ENCODE measurements at regions not wholly inside any gene's neighbourhood (a gene's known extent, or its start where the extent isn't known, plus 50 kb on each side); places are given as distances from the start of the nearest gene placed in this dataset.

DNA sequence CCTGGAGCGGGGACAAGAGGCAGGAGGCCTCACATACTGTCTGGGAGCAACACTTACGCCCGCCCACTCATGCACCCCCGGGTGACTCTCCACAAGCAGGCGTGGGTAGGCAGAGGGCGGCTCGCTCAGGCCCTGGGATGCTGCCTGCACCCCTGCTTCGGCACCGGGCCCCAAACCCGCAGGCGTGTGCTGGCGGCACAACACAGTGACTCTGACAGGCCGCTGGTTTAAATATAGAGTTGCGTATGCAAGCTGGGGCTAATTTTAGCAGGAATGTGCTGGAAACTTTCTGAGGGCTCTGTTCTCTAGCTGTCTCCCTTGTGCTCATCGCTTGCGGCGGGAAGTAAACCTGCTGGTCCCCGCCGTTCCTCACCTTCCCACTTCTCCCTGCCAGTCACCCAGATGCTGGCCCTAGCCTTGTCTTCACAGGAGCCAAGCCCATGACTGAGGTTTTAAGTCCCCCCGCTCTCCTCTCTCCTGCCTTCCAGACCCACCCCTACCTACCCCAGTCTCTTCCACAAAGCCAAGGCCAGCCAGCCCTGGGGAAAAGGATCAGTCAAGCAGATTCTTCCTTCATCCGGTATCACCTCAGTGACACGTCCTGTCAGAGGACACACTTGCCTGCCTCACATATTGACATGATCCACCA lies 94.5 kb upstream of the FOXP4 start:
- DNase-seq, result no peak

DNA sequence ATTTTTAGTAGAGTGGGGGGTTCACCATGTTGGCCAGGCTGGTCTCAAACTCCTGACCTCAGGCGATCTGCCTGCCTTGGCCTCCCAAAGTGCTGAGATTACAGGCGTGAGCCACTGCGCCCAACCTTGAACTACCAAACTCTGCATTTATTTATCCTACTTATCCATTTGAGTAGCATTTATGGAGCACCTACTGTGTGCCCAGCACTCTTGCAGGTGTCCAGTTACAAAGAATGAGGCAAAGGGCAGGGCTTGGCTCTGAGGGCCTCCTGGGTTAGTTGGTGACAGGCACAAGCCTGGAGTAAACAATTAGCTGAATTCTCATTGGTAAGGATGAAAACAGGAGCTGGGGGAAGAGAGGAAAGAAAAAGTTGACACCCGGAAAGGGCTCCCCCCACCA lies 93.4 kb upstream of the FOXP4 start:
- DNase-seq, result no peak

GRCh38 chr6:41453244-41453643 lies 92.9 kb upstream of the FOXP4 start:
- DNase-seq, result no peak

DNA sequence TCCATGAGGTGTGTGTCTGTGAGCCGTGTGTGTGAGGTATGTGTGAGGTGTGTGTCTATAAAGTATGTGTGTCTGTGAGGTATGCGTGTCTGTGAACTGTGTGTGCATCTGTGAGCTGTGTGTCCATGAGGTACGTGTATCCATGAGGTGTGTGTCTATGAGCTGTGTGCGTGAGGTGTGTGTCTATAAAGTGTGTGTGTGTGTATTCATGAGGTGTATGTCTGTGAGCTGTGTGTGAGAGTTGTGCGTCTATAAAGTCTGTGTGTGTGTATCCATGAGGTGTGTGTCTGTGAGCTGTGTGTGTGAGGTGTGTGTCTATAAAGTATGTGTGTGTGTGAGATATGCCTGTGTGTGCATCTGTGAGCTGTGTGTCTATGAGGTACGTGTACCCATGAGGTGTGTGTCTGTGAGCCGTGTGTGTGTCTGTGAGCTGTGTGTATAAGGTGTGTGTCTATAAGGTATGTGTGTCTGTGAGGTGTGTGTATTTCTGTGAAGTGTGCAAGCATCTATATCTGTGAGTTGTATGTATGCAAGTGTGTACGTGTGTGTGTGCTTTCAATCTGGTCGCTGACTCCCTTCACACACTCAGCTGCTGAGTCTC lies 91.9 kb upstream of the FOXP4 start:
- DNase-seq, result no peak

DNA sequence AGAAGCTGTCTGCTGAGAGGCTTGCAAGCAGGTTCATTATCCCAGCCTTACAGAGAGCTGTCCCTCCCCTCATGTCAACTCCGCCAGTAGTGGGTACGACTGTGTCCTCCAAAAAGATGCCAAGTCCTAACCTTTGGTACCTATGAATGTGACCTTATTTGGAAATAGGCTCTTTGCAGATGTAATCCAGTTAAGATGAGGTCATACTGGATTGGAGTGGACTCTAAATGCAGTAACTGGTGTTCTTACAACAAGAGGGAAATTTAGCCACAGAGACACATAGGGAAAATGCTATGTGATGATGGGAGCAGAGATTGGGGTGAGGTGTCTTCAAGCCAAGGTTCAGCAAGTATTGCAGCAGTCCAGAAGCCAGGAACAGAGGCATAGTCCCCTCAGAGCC lies 90.8 kb upstream of the FOXP4 start:
- DNase-seq, result no peak

- no peak for DNase-seq
These were observed 90.4 kb upstream of the FOXP4 start for GRCh38 chr6:41455818-41456217.

GRCh38 chr6:41457303-41457670 lies 88.9 kb upstream of the FOXP4 start:
- DNase-seq, result no peak

DNA sequence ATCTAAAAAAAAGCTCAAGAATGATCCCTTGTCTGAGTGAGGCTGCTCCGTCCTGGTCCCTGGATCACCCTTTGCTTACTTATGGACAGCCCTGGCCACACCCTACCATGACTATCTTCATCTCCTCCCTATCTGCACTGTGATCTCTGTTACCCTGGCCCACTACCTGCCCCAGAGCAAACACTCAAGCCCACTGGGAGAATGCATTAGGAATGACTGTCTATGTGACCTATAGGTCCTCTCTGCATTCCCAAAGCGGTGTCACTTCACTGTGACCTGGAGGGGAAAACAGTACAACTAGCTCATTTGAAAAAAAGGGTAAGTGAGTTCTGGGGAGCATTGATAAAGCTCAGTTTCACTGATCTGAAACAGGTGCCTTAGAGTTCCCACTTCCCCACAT lies 86.4 kb upstream of the FOXP4 start:
- no peak for DNase-seq

DNA sequence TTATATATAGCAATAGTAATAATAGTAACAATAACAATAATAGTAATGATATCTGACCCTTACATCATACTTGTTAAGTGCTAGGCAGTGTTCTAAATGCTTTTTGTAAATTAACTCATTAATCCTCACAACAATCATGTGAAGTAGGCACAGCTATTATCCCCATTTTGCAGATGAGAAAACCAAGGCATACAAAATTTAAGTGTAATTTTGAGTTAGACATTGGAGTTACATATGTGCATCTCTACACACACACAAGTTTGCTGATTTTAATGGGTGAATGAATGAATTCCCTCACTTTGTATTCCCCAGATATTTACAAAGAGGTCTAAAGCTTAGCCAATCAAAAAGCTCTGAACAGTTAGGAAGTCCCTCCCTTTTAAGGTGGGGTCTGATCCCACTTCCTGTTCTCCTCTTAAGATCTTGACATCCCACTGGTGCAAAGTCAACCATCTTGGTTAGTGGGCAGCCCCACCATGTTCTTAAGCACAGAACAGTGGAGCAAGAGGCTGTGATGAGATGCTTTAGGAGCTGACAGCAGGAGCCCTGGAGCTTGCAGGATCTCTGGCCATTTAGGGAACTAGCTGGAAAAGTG lies 85.3 kb upstream of the FOXP4 start:
- DNase-seq, result no peak

DNA sequence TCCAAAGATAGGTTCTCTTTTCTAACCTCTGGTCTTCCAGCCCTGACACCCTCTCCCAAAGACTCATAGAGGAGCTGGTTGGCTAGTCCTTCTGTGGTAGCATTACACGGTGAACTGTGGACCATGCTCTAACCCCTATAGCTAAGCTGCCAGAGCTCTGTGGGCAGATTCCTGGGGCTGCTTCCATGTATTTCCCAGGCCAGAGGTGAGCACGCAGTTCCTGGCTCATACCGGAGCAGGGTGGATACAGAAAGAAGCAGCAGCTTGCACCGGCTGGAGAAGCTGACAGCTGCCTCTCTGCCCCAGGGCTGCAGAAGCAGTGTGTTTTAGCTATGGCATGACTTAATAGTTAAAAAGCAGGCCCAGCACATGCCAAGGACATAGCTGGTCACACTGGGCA lies 84.1 kb upstream of the FOXP4 start:
- DNase-seq, result no peak

DNA sequence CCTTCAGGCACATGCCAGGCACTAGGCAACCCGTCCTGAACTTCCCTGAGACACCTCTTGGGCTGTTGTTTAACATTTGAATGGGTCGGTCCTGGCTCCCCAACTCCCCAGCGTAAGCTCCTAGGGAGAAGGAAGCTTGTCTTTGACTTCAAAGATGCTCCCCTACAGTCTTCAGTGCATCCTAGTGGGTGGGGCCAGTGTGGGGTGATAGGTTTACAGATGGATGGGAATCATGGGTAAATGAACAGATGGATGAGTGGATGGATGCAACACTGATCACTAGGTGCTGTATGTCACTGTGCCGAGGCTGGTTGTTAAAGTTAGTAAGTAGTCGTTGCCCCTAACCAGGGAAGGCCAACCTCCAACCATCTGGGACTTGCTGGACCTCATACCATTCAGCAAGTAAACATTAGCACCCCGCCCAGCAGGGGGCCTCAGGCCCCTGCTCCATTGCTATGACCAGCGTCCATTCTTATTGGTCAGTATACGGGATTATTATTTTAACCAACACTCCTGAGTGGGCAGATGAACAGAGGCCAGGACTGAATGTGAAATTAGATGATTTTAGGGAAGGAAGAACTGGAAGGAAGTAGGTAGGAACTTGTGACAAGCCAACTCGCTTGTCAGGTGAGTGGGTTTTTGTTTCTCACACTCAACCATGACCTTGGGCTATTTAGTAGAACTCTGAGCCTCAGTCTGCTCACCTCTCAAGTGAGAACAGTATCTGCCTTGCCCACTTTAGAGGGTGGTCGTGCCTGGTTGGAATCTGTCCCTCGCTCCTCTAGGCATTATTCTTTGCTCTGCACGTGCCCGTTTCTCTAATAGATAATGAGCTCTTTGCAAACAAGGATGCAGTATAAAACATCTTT lies 82.9 kb upstream of the FOXP4 start:
- DNase-seq, result no peak

DNA sequence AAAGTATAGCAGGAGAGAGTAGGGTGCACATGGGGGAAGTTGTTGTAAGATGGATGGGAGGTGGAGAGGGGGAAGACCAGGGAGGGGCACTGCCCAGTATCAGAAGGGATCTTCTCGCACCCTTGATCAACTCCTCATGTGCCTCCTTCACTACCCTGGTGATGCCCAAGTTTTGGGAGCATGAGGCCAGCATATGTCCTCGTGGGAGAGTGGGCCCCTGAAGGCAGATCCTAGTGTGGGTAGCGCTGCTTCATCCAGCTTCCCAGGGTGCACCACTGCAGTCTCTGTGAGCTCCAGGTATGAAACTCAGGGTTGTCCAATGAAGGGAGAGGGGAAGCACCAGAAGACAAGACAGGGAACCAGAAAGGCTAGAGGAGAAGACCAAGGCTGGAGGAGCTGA lies 82.2 kb upstream of the FOXP4 start:
- no peak for DNase-seq

DNA sequence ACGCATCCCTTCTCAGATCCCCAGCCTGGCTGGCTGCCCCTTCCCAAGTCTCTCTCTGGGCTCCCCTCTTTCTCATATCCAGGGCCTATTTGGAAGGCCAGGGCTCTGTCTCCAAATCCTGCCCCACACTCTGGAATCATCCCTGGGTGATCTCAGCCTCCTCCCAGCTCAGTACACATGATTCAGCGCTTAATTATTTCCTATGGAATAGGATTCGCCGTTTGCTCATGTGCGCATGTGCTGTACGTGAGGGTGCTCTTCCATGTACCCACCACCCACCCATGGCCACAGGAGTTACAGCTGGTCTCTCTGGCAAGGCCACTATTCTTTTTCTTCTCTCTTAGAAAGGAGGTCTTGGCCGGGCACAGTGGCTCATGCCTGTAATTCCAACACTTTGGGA lies 81.7 kb upstream of the FOXP4 start:
- DNase-seq, result no peak

GRCh38 chr6:41466437-41466990 lies 79.7 kb upstream of the FOXP4 start:
- no peak for DNase-seq

DNA sequence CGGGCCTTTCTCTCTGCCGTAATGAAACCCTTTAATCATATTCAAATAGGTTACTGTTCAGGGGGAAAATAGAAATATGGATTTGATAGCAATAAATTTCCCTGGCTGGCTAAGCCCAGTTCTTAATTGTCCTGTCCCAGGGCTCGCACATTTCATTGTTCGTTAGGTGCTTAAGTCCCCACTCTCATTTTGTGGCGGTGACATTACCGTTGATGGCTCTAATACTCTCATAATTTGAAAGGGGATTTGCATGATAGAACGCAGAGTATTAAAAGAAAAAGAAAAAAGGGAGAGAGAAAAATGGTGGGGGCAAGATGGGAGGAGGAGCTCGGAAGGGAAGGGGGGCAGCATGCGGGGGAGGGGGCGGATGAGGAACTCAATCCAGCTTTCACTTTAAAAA lies 79.1 kb upstream of the FOXP4 start:
- no peak for DNase-seq

GRCh38 chr6:41467627-41468404 lies 78.4 kb upstream of the FOXP4 start:
- no peak for DNase-seq

GRCh38 chr6:41469156-41470028 lies 76.8 kb upstream of the FOXP4 start:
- DNase-seq, result no peak

GRCh38 chr6:41470029-41470330 lies 76.2 kb upstream of the FOXP4 start:
- DNase-seq, result no peak

DNA sequence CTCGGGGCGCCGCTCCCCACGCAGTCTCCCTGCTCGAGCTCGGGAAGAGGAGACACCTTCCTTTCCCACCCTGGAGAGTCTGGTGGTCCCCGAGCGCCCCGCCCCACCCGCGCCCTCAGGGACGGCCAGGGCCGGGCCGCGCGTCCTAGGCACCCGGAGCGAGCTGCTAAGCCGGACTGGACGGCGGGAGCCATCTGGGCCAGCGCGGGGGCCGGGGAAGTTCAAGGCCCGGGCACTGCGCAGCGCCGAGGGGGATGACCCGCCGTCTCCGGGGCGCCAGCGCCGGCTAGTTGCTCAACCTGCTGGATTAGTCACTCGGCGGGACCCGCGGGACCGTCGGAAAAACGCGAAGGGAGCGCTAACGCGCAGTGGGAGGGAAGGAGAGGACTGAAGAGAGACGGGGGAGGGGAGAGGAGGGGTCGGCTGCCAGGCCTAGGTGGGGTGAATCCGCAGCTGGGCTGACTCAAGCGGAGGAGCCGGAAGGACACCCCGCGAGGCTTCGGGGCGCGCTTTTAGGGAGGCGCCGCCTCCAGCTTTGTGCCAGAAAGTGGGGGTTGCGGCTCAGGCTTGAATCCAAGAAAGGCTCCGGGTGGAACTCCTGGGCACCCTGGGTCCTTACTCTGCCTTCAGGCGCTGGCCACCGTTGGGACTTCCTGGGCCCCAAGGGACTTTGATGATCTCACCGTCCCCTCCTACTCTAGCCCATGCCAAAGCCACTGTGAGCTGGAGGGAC lies 75.7 kb upstream of the FOXP4 start:
- no peak for DNase-seq

- DNase-seq, result no peak
These were observed 74.9 kb upstream of the FOXP4 start for GRCh38 chr6:41471064-41471895.

Measured in activated T-cell treated with anti-CD3 and anti-CD28 coated beads for 4 hours (primary cell).